Stimulated activated CD8-positive, alpha-beta memory T cell treated with anti-CD3 and anti-CD28 coated beads, Interleukin-2, amount 100 ng/mL, for 48 hours (primary cell): ENCODE measurements at regions not wholly inside any gene's neighbourhood (a gene's known extent, or its start where the extent isn't known, plus 50 kb on each side); places are given as distances from the start of the nearest gene placed in this dataset.

Source experiments
- DNase-seq, 2 donors: peaks; one replicate each; pipeline ENCODE4 v3.0.0-alpha.2; 2020; ENCODE audit warnings: low read depth in 2 of 2

GRCh38 chr13:21822029-21822428 lies 151.2 kb downstream of the FGF9 start:
- DNase-seq: no peak

GRCh38 chr13:21823416-21823815 lies 152.5 kb downstream of the FGF9 start:
- no peak for DNase-seq

GRCh38 chr13:21823949-21824348 lies 153.1 kb downstream of the FGF9 start:
- no peak for DNase-seq

GRCh38 chr13:21825186-21825585 lies 154.3 kb downstream of the FGF9 start:
- DNase-seq: no peak

GRCh38 chr13:21825801-21826200 lies 154.9 kb downstream of the FGF9 start:
- no peak for DNase-seq

GRCh38 chr13:21826214-21827015 lies 155.5 kb downstream of the FGF9 start:
- DNase-seq: no peak

- no peak for DNase-seq
These were observed 160.9 kb downstream of the FGF9 start for GRCh38 chr13:21831654-21832324.

GRCh38 chr13:21833921-21834320 lies 163.0 kb downstream of the FGF9 start:
- no peak for DNase-seq

- no peak for DNase-seq
These were observed 163.6 kb downstream of the FGF9 start for GRCh38 chr13:21834521-21834920.

GRCh38 chr13:21837288-21837687 lies 166.4 kb downstream of the FGF9 start:
- DNase-seq: no peak

- no peak for DNase-seq
These were observed 167.1 kb downstream of the FGF9 start for GRCh38 chr13:21837841-21838551.

- DNase-seq: no peak
These were observed 175.7 kb downstream of the FGF9 start for GRCh38 chr13:21846605-21847004.

- no peak for DNase-seq
These were observed 178.4 kb downstream of the FGF9 start for GRCh38 chr13:21849323-21849722.

GRCh38 chr13:21850013-21851006 lies 179.4 kb downstream of the FGF9 start:
- no peak for DNase-seq

GRCh38 chr13:21852043-21852442 lies 181.2 kb downstream of the FGF9 start:
- DNase-seq: no peak

GRCh38 chr13:21853779-21854178 lies 182.9 kb downstream of the FGF9 start:
- no peak for DNase-seq

- DNase-seq: no peak
These were observed 197.9 kb downstream of the FGF9 start for GRCh38 chr13:21868823-21869222.

- DNase-seq: no peak
These were observed 200.5 kb downstream of the FGF9 start for GRCh38 chr13:21871382-21871781.

GRCh38 chr13:21871919-21872318 lies 201.0 kb downstream of the FGF9 start:
- no peak for DNase-seq

- no peak for DNase-seq
These were observed 201.9 kb downstream of the FGF9 start for GRCh38 chr13:21872795-21873194.

GRCh38 chr13:21875116-21875515 lies 204.2 kb downstream of the FGF9 start:
- no peak for DNase-seq
